Naive B cell (primary cell): ENCODE measurements at regions not wholly inside any gene's neighbourhood (a gene's known extent, or its start where the extent isn't known, plus 50 kb on each side); places are given as distances from the start of the nearest gene placed in this dataset.

Source experiments
- ATAC-seq, 2 donors: fragments of 150-1000 bp; cut with Tn5 transposase; 2 replicates each; pipeline ENCODE4 v1.10.0; 2021; ENCODE audit warnings: low read depth in 2 of 2, mild to moderate bottlenecking in 2 of 2, moderate library complexity in 2 of 2
- DNase-seq: peaks from one replicate; pipeline ENCODE4 v3.0.0; 2022
- H3K27ac Mint-ChIP-seq, 6 donors: one replicate each; pipeline ENCODE4 v1.8.0; 2020 to 2022; ENCODE audit warnings: mild to moderate bottlenecking in 6 of 6, mixed read lengths in 6 of 6, moderate library complexity in 5 of 6, inconsistent platforms in 2 of 6
- H3K27me3 Mint-ChIP-seq, 3 donors: one replicate each; pipeline ENCODE4 v1.8.0; 2021 to 2022; ENCODE audit warnings: mixed read lengths in 3 of 3, mild to moderate bottlenecking in 1 of 3
- H3K36me3 Mint-ChIP-seq, 2 donors: one replicate each; pipeline ENCODE4 v1.8.0; 2020 to 2022; ENCODE audit warnings: mixed read lengths in 2 of 2, inconsistent platforms in 1 of 2, mild to moderate bottlenecking in 1 of 2
- H3K4me1 Mint-ChIP-seq, 3 donors: one replicate each; pipeline ENCODE4 v1.8.0; 2020 to 2022; ENCODE audit warnings: mixed read lengths in 3 of 3, inconsistent platforms in 1 of 3, mild to moderate bottlenecking in 1 of 3, moderate library complexity in 1 of 3
- H3K4me3 Mint-ChIP-seq, 8 donors: one replicate each; pipeline ENCODE4 v1.8.0; 2020 to 2022; ENCODE audit warnings: mild to moderate bottlenecking in 8 of 8, mixed read lengths in 8 of 8, moderate library complexity in 8 of 8, inconsistent platforms in 2 of 8
- H3K9me3 Mint-ChIP-seq, 7 donors: one replicate each; pipeline ENCODE4 v1.8.0; 2020 to 2022; ENCODE audit warnings: mixed read lengths in 7 of 7, mild to moderate bottlenecking in 5 of 7, inconsistent platforms in 2 of 7, moderate library complexity in 1 of 7

- Mint-ChIP-seq H3K27me3 (no peaks in the 10 kb centered on the region), H3K4me3 (no peak overlapping the region), H3K4me1 (no peaks in the 10 kb centered on the region), H3K27ac (no peak overlapping the region), H3K36me3 (no peaks in the 10 kb centered on the region), H3K9me3 (no peaks in the 10 kb centered on the region)
- no peak for DNase-seq
- no peak for ATAC-seq
Observed at GRCh38 chr11:70012134-70012733, 65.9 kb upstream of the ANO1 start.

- Mint-ChIP-seq H3K4me1 (no peaks in the 10 kb centered on the region), H3K27ac (no peak overlapping the region), H3K9me3 (no peaks in the 10 kb centered on the region), H3K27me3 (no peaks in the 10 kb centered on the region), H3K4me3 (no peak overlapping the region), H3K36me3 (no peaks in the 10 kb centered on the region)
- DNase-seq (no peak), ATAC-seq (no peak)
Observed at GRCh38 chr11:70014291-70014690, 63.8 kb upstream of the ANO1 start.

- DNase-seq = no peak
- ATAC-seq = no peak
- H3K9me3 Mint-ChIP-seq = no peaks in the 10 kb centered on the region
- no peaks in the 10 kb centered on the region for H3K36me3 Mint-ChIP-seq
- no peak overlapping the region for H3K27ac Mint-ChIP-seq
- H3K27me3 Mint-ChIP-seq = peaks cover 0 to 7% (median 0%) of the 10 kb centered on the region in 3 donors
- no peaks in the 10 kb centered on the region for H3K4me1 Mint-ChIP-seq
- H3K4me3 Mint-ChIP-seq = no peak overlapping the region
Observed at GRCh38 chr11:70016666-70017367, 61.3 kb upstream of the ANO1 start.

- no peak for DNase-seq
- no peaks in the 10 kb centered on the region for H3K4me1 Mint-ChIP-seq
- peaks cover 0 to 1% (median 0%) of the 10 kb centered on the region in 7 donors for H3K9me3 Mint-ChIP-seq
- no peak overlapping the region for H3K27ac Mint-ChIP-seq
- ATAC-seq = no peak
- H3K27me3 Mint-ChIP-seq = peaks cover 0 to 7% (median 0%) of the 10 kb centered on the region in 3 donors
- no peak overlapping the region for H3K4me3 Mint-ChIP-seq
- no peaks in the 10 kb centered on the region for H3K36me3 Mint-ChIP-seq
Observed at GRCh38 chr11:70018816-70019215, 59.3 kb upstream of the ANO1 start.

- Mint-ChIP-seq H3K27me3 (peaks cover 0 to 7% (median 0%) of the 10 kb centered on the region in 3 donors), H3K36me3 (no peaks in the 10 kb centered on the region), H3K27ac (no peak overlapping the region), H3K4me3 (no peak overlapping the region), H3K4me1 (no peaks in the 10 kb centered on the region), H3K9me3 (peaks cover 0 to 1% (median 0%) of the 10 kb centered on the region in 7 donors)
- ATAC-seq (no peak), DNase-seq (no peak)
Observed at GRCh38 chr11:70019576-70020011, 58.5 kb upstream of the ANO1 start.

- Mint-ChIP-seq H3K9me3 (peaks cover 0 to 1% (median 0%) of the 10 kb centered on the region in 7 donors), H3K36me3 (no peaks in the 10 kb centered on the region), H3K4me3 (no peak overlapping the region), H3K27me3 (peaks cover 0 to 7% (median 0%) of the 10 kb centered on the region in 3 donors), H3K4me1 (no peaks in the 10 kb centered on the region), H3K27ac (no peak overlapping the region)
- DNase-seq = no peak
- ATAC-seq = no peak
Observed at GRCh38 chr11:70020336-70021214, 57.5 kb upstream of the ANO1 start.

- ATAC-seq (no peak), DNase-seq (no peak)
- Mint-ChIP-seq H3K9me3 (peaks cover 0 to 1% (median 0%) of the 10 kb centered on the region in 7 donors), H3K27me3 (peaks cover 0 to 7% (median 0%) of the 10 kb centered on the region in 3 donors), H3K4me3 (no peak overlapping the region), H3K36me3 (no peaks in the 10 kb centered on the region), H3K4me1 (no peaks in the 10 kb centered on the region), H3K27ac (no peak overlapping the region)
Observed at GRCh38 chr11:70021586-70021985, 56.5 kb upstream of the ANO1 start.

- no peak for DNase-seq
- peaks cover 0 to 7% (median 0%) of the 10 kb centered on the region in 3 donors for H3K27me3 Mint-ChIP-seq
- peaks cover 0 to 1% (median 0%) of the 10 kb centered on the region in 7 donors for H3K9me3 Mint-ChIP-seq
- H3K4me3 Mint-ChIP-seq = no peak overlapping the region
- no peak overlapping the region for H3K27ac Mint-ChIP-seq
- no peaks in the 10 kb centered on the region for H3K4me1 Mint-ChIP-seq
- ATAC-seq = no peak
- no peaks in the 10 kb centered on the region for H3K36me3 Mint-ChIP-seq
Observed at GRCh38 chr11:70024036-70024772, 53.9 kb upstream of the ANO1 start.

- no peak for ATAC-seq
Observed at GRCh38 chr11:70024773-70025045, 53.4 kb upstream of the ANO1 start.

GRCh38 chr11:70025308-70025707 is 52.8 kb upstream of the ANO1 start:
- H3K4me3 Mint-ChIP-seq = no peak overlapping the region
- peaks cover 0 to 2% (median 0%) of the 10 kb centered on the region in 3 donors for H3K27me3 Mint-ChIP-seq
- peaks cover 0 to 1% (median 0%) of the 10 kb centered on the region in 7 donors for H3K9me3 Mint-ChIP-seq
- no peaks in the 10 kb centered on the region for H3K4me1 Mint-ChIP-seq
- DNase-seq (no peak), ATAC-seq (no peak)
- no peak overlapping the region for H3K27ac Mint-ChIP-seq
- H3K36me3 Mint-ChIP-seq = no peaks in the 10 kb centered on the region

More at GRCh38 chr11:70024773-70025045, 53.4 kb upstream of the ANO1 start:
- no peak overlapping the region for H3K27ac Mint-ChIP-seq
- peaks cover 0 to 7% (median 0%) of the 10 kb centered on the region in 3 donors for H3K27me3 Mint-ChIP-seq
- H3K9me3 Mint-ChIP-seq = peaks cover 0 to 1% (median 0%) of the 10 kb centered on the region in 7 donors
- DNase-seq = no peak
- no peaks in the 10 kb centered on the region for H3K4me1 Mint-ChIP-seq
- H3K4me3 Mint-ChIP-seq = no peak overlapping the region
- no peaks in the 10 kb centered on the region for H3K36me3 Mint-ChIP-seq

- DNase-seq (no peak), ATAC-seq (no peak)
- H3K36me3 Mint-ChIP-seq = no peaks in the 10 kb centered on the region
- no peaks in the 10 kb centered on the region for H3K4me1 Mint-ChIP-seq
- no peak overlapping the region for H3K27ac Mint-ChIP-seq
- peaks cover 0 to 1% (median 0%) of the 10 kb centered on the region in 7 donors for H3K9me3 Mint-ChIP-seq
- H3K4me3 Mint-ChIP-seq = no peak overlapping the region
- H3K27me3 Mint-ChIP-seq = no peaks in the 10 kb centered on the region
Observed at GRCh38 chr11:70026012-70026411, 52.1 kb upstream of the ANO1 start.

GRCh38 chr11:70026726-70027125 is 51.4 kb upstream of the ANO1 start:
- Mint-ChIP-seq H3K9me3 (peaks cover 0 to 1% (median 0%) of the 10 kb centered on the region in 7 donors), H3K27me3 (peaks cover 0 to 3% (median under 1%) of the 10 kb centered on the region in 3 donors), H3K27ac (no peak overlapping the region), H3K4me1 (no peaks in the 10 kb centered on the region), H3K36me3 (no peaks in the 10 kb centered on the region), H3K4me3 (no peak overlapping the region)
- DNase-seq (no peak), ATAC-seq (no peak)

GRCh38 chr11:70027451-70027850 is 50.7 kb upstream of the ANO1 start:
- no peak overlapping the region for H3K27ac Mint-ChIP-seq
- H3K4me1 Mint-ChIP-seq = no peaks in the 10 kb centered on the region
- ATAC-seq (no peak), DNase-seq (no peak)
- H3K4me3 Mint-ChIP-seq = no peak overlapping the region
- H3K27me3 Mint-ChIP-seq = peaks cover 0 to 10% (median 8%) of the 10 kb centered on the region in 3 donors
- H3K36me3 Mint-ChIP-seq = no peaks in the 10 kb centered on the region
- peaks cover 0 to 1% (median 0%) of the 10 kb centered on the region in 7 donors for H3K9me3 Mint-ChIP-seq
